ENCODE measurements at regions not wholly inside any gene's neighbourhood (a gene's known extent, or its start where the extent isn't known, plus 50 kb on each side); places are given as distances from the start of the nearest gene placed in this dataset.

DNA sequence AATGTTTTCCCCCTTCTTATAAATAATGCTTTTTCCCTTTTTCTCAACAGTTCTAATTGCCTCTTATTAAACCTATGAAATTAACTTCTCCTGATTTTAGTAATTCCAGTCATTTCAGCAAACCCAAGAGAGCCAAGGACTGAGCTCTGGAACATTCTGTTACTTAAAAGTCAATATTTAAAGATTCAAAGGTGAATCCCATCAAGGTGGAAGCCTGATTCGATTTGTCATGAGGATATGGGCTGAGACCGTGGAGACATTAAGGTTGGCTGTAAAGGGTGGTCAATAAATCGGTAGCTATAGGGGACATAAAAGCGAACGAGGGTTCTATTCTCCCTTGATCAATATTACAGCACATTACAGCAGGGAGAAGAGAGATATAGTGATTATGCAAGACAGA, 66.6 kb upstream of the NELL2 start:
- Histone ChIP-seq H3K4me1 (no peaks in the 10 kb centered on the region), H3K36me3 (no peaks in the 10 kb centered on the region), H3K27me3 (peaks cover 0 to 3% (median 0%) of the 10 kb centered on the region in 7 donors), H3K9me3 (peaks cover 0 to 7% (median 0%) of the 10 kb centered on the region in 11 donors), H3K27ac (no peak overlapping the region), H3K4me3 (no peak overlapping the region)
- 57 to 62% methylated on average over 5 of the region's 5 CpGs for WGBS, 2 donors
- intact Hi-C loops (cut with DNase I), result no loop called here
- TF ChIP-seq, protein P1, sequence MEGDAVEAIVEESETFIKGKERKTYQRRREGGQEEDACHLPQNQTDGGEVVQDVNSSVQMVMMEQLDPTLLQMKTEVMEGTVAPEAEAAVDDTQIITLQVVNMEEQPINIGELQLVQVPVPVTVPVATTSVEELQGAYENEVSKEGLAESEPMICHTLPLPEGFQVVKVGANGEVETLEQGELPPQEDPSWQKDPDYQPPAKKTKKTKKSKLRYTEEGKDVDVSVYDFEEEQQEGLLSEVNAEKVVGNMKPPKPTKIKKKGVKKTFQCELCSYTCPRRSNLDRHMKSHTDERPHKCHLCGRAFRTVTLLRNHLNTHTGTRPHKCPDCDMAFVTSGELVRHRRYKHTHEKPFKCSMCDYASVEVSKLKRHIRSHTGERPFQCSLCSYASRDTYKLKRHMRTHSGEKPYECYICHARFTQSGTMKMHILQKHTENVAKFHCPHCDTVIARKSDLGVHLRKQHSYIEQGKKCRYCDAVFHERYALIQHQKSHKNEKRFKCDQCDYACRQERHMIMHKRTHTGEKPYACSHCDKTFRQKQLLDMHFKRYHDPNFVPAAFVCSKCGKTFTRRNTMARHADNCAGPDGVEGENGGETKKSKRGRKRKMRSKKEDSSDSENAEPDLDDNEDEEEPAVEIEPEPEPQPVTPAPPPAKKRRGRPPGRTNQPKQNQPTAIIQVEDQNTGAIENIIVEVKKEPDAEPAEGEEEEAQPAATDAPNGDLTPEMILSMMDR (IDR thresholded peaks at IDR 0.05), result no peak
- no peak for ATAC-seq
- DNase-seq, result no peak

DNA sequence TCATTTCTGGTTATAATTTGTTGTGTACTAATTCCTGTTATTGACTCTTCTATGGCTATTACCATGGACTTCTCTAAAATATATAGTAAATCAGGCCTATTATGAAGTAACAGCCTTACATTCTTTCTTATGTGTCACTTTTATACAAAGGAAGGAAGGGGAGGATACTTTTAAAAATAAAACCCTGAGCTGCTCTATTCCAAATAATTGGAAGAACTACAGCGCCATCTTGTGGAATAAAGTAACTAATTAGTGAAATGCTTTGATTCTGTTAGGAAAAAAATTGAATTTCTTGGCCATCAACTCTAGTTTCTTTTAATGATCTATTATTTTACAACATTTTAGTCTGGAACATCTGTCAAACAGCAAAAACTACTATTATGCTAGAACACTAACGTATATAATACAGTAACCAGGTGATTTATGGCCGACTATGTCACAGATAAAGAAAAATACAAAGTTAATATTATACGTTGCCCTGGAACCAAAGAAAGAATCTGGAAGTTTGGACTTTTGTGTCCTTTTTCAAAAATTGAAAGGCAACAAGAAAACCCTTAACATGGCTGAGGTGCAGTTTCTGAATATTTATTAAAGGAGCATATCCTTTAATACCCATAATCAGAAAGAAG, 55.0 kb upstream of the NELL2 start:
- H3K4me1 ChIP-seq, result peaks cover 0 to 9% (median 0%) of the 10 kb centered on the region in 9 donors
- no peaks in the 10 kb centered on the region for H3K9me3 ChIP-seq
- no peaks in the 10 kb centered on the region for H3K36me3 ChIP-seq
- TF ChIP-seq, protein P1 (IDR thresholded peaks at IDR 0.05), result peak; percentile 55 to 76 (median 67)
- intact Hi-C loops (cut with DNase I), result loop anchor here in 6 of 10 donors (1.0 to 5.0 kb wide), 5 partner anchors 914 to 974 kb away; no protein-coding TSS in a partner anchor
- DNase-seq (no peak), ATAC-seq (peak in 4 of 8 donors; percentile 35 to 56 (median 52))
- no peak overlapping the region for H3K27ac ChIP-seq
- H3K27me3 ChIP-seq, result no peaks in the 10 kb centered on the region
- WGBS, 2 donors, result 43 to 47% methylated on average over 4 of the region's 4 CpGs
- H3K4me3 ChIP-seq, result no peak overlapping the region

DNA sequence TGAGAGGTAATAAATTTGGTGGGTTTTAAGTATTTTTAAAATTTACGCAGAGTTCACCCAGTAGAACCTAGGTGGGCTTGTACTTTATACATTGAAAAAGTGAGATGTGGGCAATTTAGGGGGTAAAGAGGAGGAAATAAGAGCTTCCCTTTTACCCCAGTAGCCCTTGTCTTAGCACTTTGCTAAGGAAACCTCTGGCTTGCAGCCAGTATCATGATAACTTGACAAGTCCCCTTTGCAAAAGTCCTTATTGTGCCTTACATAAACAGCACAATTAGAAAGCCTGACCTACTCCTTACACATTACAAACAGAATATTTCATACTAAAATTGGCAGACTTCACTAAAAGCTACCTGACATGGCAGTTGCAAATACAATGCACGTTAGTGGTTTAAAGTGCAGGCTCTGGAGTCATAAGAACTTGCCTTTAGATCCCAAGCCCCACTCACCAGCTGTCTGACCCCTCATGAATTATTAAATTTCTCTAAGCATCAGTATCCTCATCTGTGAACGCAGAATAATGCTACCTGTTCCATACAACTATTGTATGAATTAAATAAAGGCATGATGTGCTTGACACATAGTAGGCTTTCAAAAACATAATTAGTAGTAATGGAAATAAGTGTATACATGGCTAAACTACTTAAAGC, 53.2 kb upstream of the NELL2 start:
- WGBS, 2 donors, result 78 to 80% methylated on average over 3 of the region's 3 CpGs
- DNase-seq (no peak), ATAC-seq (no peak)
- TF ChIP-seq, protein P1 (IDR thresholded peaks at IDR 0.05), result no peak
- Histone ChIP-seq H3K4me1 (peaks cover 0 to 9% (median 0%) of the 10 kb centered on the region in 9 donors), H3K36me3 (no peaks in the 10 kb centered on the region), H3K4me3 (no peak overlapping the region), H3K9me3 (no peaks in the 10 kb centered on the region), H3K27ac (no peak overlapping the region), H3K27me3 (no peaks in the 10 kb centered on the region)
- intact Hi-C loops (cut with DNase I), result loop anchor here in 8 of 10 donors (5.0 to 10.0 kb wide), 5 partner anchors 912 to 1485 kb away; no protein-coding TSS in a partner anchor

Data from heart right ventricle (tissue), 16 donors.